Activated naive CD8-positive, alpha-beta T cell (primary cell): ENCODE measurements at regions not wholly inside any gene's neighbourhood (a gene's known extent, or its start where the extent isn't known, plus 50 kb on each side); places are given as distances from the start of the nearest gene placed in this dataset.
A peak's percentile ranks its signal among the peaks of the same experiment; 100 is the strongest.

Experiments
- H3K27ac Mint-ChIP-seq: one replicate; pipeline ENCODE4 v1.8.0; 2021; ENCODE audit warnings: mixed read lengths
- H3K27me3 Mint-ChIP-seq: one replicate; pipeline ENCODE4 v1.8.0; 2021; ENCODE audit warnings: mixed read lengths
- H3K36me3 Mint-ChIP-seq: one replicate; pipeline ENCODE4 v1.8.0; 2021; ENCODE audit warnings: mixed read lengths
- H3K4me1 Mint-ChIP-seq: one replicate; pipeline ENCODE4 v1.8.0; 2021; ENCODE audit warnings: low read depth, mixed read lengths
- H3K4me3 Mint-ChIP-seq: one replicate; pipeline ENCODE4 v1.8.0; 2021; ENCODE audit warnings: mild to moderate bottlenecking, mixed read lengths
- H3K9me3 Mint-ChIP-seq: one replicate; pipeline ENCODE4 v1.8.0; 2021; ENCODE audit warnings: low read depth, mixed read lengths

DNA sequence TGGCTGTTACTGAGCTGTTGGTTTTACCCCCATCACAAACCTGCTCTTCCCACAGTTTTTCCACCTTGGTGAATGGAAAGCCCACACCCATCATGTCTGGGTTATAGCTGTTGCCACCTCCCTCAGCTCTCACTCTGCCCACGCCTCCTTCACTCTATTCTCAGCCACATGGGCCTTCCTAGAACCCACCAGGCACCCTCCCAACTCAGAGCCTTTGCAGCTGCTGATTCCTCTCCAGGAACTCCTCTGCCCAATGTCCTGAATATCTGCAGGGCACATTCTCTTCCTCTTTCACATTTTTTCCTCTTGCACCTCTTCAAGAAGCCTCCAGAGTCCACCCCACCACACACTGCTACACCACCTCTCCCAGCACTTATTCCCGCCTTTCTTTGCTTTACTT, 177.4 kb downstream of the TBXT start:
- H3K36me3 Mint-ChIP-seq, result no peaks in the 10 kb centered on the region
- no peak overlapping the region for H3K27ac Mint-ChIP-seq
- H3K27me3 Mint-ChIP-seq, result peaks cover 30% of the 10 kb centered on the region
- H3K4me1 Mint-ChIP-seq, result peaks cover 13% of the 10 kb centered on the region
- no peaks in the 10 kb centered on the region for H3K9me3 Mint-ChIP-seq
- no peak overlapping the region for H3K4me3 Mint-ChIP-seq

DNA sequence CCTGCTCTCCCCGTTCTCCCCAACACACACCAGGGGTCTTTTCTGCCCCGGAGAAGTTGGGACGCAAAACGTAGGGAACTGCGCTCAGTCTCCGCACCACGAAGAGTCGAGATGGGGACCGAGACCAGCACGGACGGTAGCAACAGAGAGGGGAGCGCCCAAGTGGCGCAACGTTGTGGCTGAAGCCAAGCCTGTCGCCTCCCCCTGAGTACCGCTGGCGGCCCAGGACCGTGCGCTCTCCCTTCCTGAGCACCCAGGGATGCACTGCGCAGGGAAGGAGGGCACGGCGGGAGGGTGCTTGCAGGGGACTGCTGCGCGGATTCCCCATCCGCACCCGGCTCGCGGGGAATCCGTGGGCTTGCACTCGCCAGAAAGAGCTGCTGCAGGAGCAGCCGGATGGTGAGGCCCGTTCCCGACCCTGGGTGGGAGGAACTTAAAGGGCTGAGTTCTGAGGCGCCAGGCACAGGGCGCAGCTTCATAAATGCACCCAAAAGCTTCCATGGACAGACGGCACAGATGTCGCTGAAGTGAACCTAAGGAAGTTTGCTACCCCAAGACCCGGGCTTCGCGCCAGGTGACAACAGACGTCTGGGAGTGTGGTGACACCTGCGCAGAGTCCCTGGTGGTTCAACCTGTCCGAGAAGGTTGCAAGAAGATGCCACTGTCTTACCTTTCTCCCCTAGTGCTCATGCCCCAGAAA, 178.7 kb downstream of the TBXT start:
- no peaks in the 10 kb centered on the region for H3K9me3 Mint-ChIP-seq
- no peak overlapping the region for H3K4me3 Mint-ChIP-seq
- no peak overlapping the region for H3K27ac Mint-ChIP-seq
- peaks cover 30% of the 10 kb centered on the region for H3K27me3 Mint-ChIP-seq
- H3K36me3 Mint-ChIP-seq, result no peaks in the 10 kb centered on the region
- H3K4me1 Mint-ChIP-seq, result peaks cover 13% of the 10 kb centered on the region

DNA sequence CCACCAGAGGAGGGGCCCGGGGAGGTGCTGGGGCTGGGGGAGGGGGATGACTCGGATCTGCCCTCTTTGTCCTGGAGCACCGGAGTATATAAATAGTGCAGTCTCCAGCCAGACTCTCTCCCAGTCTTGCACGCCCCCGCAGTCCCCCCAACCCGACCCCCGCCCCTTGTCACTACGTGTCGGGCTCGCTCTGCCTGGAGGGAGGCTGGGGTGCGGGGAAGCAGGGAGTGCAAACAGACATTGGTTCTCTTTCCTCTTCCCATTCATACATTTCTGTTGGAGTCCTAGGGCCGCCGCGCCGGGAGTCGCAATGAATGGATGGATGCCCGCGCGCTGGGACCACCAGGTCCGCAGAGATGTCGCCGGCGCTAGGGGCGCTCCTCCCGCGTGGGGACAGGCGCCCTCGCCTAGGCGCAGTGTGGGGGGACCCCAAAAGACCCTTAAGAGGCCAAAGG, 179.3 kb downstream of the TBXT start:
- H3K4me1 Mint-ChIP-seq, result peaks cover 13% of the 10 kb centered on the region

DNA sequence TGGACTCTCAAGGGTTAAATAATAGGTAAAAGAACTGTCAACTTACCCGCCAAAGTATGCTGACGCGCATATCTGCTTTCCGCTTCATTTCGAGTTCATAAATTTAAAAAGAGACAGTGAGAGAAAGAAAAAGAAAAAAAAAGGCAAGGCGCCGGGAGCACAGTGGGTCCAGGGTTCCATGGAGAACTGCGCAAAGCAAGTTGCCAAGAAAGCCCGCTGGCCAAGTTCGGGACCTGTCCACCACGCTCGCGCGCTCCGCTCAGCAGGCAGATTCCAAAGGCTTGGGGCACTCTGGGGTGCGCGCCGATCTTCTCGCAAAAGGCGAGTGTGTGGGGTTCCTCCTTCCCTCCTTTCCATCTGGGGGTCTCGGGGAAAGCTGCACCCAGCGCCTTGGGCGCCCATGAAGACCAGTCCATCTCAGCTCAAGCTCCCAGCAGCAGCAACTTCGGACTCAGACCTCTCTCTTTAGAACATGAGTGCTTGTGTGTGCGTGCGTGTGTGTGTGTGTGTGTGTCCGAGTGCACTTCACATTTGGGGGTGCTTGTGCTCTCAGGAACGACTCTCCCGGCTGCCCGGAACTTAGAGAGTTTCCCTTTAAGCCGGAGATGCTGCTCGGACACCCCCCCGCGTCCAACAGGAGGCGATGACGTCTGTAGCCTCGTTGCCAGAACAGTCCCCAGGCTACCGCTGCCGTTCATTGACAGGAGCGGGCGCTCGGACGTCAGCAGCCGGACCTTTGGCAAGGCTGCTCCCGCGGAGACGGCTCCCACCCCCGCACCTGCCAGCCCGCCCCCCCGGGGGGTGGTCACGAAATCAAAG, 180.0 kb downstream of the TBXT start:
- Mint-ChIP-seq H3K36me3 (no peaks in the 10 kb centered on the region), H3K27ac (no peak overlapping the region), H3K27me3 (peaks cover 31% of the 10 kb centered on the region), H3K4me3 (peak overlapping the region; percentile 24), H3K4me1 (peaks cover 13% of the 10 kb centered on the region), H3K9me3 (no peaks in the 10 kb centered on the region)

More for the DNA sequence above, 179.3 kb downstream of the TBXT start:
- no peak overlapping the region for H3K4me3 Mint-ChIP-seq
- H3K9me3 Mint-ChIP-seq, result no peaks in the 10 kb centered on the region
- H3K27ac Mint-ChIP-seq, result no peak overlapping the region
- no peaks in the 10 kb centered on the region for H3K36me3 Mint-ChIP-seq
- H3K27me3 Mint-ChIP-seq, result peaks cover 30% of the 10 kb centered on the region

DNA sequence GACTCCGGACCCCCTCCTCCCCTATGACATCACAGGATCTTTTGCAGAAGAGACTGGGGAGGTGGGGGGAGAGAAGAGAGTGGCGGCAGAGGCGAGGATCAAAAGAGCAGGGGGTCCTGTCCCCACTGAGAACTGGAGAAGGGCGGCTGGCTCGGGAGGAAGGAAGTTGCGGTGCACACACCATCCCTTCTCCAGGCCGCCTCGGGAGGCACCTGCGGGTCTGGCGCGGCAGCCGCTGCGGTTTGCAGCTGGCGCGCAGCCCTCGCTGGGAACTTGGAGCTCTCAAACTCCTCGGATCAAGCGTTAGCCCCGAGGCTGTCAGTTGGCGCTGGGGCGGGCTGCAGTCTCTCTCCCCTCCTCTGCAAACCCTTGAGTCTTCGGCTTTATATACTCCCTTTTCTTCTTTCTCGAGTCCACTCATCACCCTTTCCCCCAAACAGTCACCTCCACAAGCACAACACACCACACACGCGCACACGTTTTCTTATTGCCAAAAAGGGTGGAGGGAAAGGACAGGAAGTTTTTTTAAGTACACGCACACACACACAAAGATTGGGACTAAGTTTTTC, 180.7 kb downstream of the TBXT start:
- H3K9me3 Mint-ChIP-seq, result no peaks in the 10 kb centered on the region
- H3K36me3 Mint-ChIP-seq, result no peaks in the 10 kb centered on the region
- peaks cover 13% of the 10 kb centered on the region for H3K4me1 Mint-ChIP-seq
- peak overlapping the region; percentile 24 for H3K4me3 Mint-ChIP-seq
- H3K27me3 Mint-ChIP-seq, result peaks cover 32% of the 10 kb centered on the region
- no peak overlapping the region for H3K27ac Mint-ChIP-seq

DNA sequence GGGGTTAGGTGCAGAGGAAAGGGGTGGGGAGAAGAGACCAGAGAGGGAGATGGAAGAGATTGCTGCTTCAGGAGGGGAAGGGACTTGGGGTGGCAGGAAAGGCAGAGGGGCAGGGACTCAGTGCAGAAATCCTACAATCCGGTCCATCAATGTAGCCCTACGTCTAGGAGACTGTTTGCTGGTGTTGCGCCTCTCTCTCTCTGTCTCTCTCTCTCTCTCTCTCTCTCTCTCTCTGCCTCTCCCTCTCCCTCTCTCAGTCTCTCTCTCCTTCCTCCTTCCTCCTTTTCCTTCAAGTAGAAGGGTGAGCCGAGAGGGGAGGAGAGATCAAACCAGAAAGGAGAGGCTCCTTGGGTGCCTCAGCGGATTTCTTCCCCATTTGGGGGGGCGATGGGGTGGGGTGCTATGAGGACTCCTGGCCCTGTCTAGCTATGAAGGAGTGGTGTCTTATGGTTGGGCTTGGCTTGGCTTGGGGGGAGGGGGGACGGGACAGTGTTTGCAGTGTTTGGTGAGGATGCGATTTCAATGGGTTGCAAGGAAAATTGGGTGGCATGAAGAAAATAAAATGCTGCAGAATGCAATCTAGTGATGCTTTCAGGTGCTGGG, 181.2 kb downstream of the TBXT start:
- Mint-ChIP-seq H3K27me3 (peaks cover 32% of the 10 kb centered on the region), H3K27ac (no peak overlapping the region), H3K9me3 (no peaks in the 10 kb centered on the region), H3K4me1 (peaks cover 13% of the 10 kb centered on the region), H3K36me3 (no peaks in the 10 kb centered on the region), H3K4me3 (no peak overlapping the region)

DNA sequence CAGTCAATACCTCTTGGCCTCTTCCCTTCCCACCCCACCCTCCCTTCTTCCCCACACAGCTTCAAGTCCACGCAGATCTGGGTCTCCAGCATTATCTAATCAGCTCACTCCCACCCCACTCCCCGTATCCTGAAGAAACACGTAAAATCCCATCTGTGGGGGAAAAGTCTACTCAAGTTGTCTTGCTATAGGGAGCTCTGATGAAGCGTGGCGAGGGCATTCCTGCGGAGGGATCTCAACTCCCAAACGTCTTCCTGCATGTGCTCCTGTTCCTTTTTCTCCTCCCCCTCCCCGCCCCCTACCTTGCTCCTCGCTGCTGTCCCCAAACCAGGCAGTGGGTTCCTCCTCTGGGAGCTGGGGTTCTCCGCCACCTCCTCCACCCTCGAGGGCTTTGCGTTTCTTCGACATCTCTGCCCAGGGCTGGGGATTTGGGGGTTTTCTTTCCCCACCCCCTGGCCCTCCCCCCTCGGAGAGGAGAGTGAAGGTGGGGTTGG, 181.8 kb downstream of the TBXT start:
- peaks cover 29% of the 10 kb centered on the region for H3K27me3 Mint-ChIP-seq

DNA sequence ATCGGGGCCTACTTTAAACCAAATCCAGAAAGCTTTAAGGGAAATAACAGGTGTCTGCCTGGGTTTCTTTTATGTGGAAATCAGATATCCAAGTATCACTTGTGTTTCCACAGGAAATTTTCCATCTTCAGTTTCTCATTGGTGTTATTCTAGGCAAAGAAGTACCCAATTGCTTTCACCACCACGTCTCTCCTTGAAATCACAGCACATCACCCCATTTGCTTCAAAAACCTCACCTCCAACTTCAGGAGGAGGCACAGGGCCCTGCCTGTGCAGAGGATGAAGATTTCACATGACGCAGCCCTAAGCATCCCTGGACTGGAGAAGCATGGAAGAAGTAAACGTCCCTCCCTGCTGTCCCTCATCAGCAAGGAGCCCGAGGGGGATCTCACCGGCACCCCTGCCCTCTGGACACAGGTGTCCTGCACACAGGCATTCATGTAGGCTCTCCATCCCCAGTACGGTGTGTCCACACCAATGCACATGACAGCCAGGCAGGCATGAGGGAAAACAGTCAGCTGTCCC, 182.3 kb downstream of the TBXT start:
- H3K9me3 Mint-ChIP-seq, result no peaks in the 10 kb centered on the region
- H3K4me1 Mint-ChIP-seq, result peaks cover 13% of the 10 kb centered on the region
- H3K27me3 Mint-ChIP-seq, result peaks cover 24% of the 10 kb centered on the region
- no peaks in the 10 kb centered on the region for H3K36me3 Mint-ChIP-seq
- H3K27ac Mint-ChIP-seq, result no peak overlapping the region
- no peak overlapping the region for H3K4me3 Mint-ChIP-seq

More for the DNA sequence above, 181.8 kb downstream of the TBXT start:
- H3K4me3 Mint-ChIP-seq, result no peak overlapping the region
- H3K27ac Mint-ChIP-seq, result no peak overlapping the region
- no peaks in the 10 kb centered on the region for H3K36me3 Mint-ChIP-seq
- H3K9me3 Mint-ChIP-seq, result no peaks in the 10 kb centered on the region
- peaks cover 13% of the 10 kb centered on the region for H3K4me1 Mint-ChIP-seq

DNA sequence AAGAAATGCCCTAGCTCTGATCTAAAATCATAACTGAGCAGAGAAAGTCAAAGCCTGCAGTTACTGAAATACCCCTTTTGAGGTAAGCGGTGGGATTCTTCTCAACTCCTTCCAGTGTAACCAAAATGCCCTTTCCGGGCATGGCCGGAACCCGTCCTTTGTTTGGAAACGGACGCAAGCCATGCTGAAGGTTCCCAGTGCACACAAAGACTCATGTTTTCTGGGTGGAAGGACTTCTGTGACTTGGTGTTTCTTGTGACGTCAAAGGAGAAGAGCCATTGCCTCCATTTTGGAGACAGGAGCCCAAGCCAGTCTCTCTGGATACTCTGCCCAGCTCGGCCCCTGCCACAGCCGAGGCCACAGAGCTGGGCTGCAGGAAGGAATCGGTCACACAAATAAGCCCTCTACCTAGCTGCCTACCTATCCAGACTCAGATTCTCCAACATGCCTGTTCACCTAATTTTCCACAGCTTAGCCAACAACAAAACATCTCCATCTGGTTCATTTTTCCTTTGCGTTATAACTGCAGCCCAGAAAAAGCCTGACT, 182.8 kb downstream of the TBXT start:
- H3K9me3 Mint-ChIP-seq, result no peaks in the 10 kb centered on the region
- H3K27me3 Mint-ChIP-seq, result peaks cover 20% of the 10 kb centered on the region
- H3K4me1 Mint-ChIP-seq, result peaks cover 13% of the 10 kb centered on the region
- H3K4me3 Mint-ChIP-seq, result no peak overlapping the region
- no peaks in the 10 kb centered on the region for H3K36me3 Mint-ChIP-seq
- H3K27ac Mint-ChIP-seq, result no peak overlapping the region

DNA sequence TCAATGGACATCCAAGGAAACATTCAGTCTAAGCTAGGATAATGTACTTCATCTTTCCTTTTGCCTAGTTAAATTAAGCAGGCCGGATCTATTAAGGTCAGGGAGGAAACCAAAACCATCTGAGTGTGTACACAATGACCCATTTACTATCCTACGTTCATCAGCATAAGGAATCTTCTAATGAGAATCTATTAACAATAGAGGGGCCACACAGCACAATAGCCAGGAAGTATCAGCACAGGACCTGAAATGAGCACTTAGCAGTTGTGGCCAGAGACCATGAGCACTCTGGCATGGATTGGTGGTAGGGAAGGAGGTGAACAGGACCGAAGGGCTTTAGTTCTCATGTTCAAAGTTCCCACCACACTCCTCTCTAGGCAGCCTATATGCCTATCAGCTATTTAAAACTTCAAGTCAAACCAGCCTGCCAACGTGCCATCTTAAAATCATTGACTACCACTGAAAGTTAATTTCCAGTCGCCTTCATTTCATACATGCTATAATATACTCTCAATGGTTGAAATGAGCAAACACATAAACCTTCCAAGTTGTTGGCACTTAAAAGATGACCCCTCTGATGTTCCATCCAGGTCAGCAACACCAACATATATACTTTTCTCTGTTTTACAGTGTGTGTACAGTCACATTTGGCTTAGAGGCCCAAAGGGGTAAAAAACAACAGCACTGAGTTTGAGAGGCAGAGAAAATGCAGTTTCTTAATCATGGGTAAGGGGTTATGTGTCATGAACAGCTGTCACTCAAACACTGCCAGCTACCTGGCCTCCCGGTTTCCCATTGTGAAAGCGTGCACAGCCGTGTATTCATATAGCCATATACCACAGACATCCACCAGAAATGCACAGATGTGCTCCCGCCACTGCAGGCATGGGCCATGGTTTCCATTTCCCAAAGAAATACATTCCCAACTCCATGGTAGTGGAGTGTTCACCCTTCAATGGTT, 184.3 kb downstream of the TBXT start:
- no peaks in the 10 kb centered on the region for H3K9me3 Mint-ChIP-seq
- no peak overlapping the region for H3K4me3 Mint-ChIP-seq
- H3K36me3 Mint-ChIP-seq, result no peaks in the 10 kb centered on the region
- peaks cover 13% of the 10 kb centered on the region for H3K4me1 Mint-ChIP-seq
- H3K27ac Mint-ChIP-seq, result no peak overlapping the region
- peaks cover 13% of the 10 kb centered on the region for H3K27me3 Mint-ChIP-seq

DNA sequence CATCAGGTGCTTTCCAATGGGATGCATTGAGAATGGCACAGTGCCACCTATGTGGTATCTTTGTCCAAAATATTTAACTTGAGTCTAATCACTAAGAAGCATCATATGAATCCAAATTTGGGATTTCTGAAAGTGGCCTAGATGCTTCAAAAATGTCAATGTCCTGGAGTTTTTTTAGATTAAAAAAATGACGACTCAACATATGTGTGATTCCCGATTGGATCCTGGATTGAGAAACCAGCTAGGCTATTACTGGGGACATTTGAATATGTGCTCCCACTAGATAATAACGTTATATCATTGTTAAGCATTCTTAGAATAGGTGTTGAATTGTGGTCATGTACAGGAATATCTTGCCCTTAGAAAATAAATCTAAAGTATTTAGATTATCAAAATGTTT, 189.2 kb downstream of the TBXT start:
- Mint-ChIP-seq H3K27me3 (peaks cover 1% of the 10 kb centered on the region), H3K4me1 (no peaks in the 10 kb centered on the region), H3K4me3 (no peak overlapping the region), H3K9me3 (no peaks in the 10 kb centered on the region), H3K27ac (no peak overlapping the region), H3K36me3 (no peaks in the 10 kb centered on the region)

DNA sequence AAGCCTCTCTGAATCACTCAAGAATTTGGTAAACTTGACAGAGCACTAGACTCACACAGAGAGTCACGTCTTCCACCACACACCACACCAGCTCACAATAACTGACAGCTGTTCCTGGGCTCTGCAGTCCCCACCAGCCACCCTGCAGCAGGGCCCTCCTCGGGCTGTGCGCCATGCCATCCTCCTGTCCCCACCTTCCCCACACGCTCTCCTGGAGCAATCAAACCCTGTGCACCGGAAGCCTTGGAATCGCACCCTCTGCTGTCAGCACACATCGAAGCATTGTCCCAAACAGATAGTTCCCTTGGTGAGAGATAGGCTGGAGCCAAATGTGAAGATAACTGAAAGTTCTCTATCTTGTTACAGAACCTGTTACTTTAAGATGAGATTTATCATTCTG, 191.0 kb downstream of the TBXT start:
- Mint-ChIP-seq H3K4me1 (no peaks in the 10 kb centered on the region), H3K27ac (no peak overlapping the region), H3K9me3 (no peaks in the 10 kb centered on the region), H3K27me3 (no peaks in the 10 kb centered on the region), H3K4me3 (no peak overlapping the region), H3K36me3 (no peaks in the 10 kb centered on the region)

DNA sequence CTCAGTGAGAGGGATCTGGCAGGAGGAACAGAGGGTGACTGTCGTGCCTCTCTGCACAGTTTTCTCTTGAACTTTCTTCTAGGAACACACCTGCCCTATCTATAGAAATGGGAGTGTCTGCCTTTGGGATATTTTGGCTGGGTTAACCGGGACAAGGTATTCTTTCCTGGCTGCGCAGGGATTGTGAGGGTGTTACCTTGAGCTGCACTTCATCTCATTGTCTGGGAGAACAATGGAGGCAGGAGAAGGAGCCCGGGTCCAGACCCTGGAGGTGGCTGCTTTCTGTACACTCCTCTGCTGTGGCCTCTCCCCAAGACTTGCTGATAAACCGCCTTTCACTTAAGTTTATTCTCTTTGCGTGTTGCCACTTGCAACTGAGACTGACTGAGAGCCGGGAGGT, 192.8 kb downstream of the TBXT start:
- Mint-ChIP-seq H3K4me3 (no peak overlapping the region), H3K36me3 (no peaks in the 10 kb centered on the region), H3K27ac (no peak overlapping the region), H3K27me3 (peaks cover 1% of the 10 kb centered on the region), H3K9me3 (no peaks in the 10 kb centered on the region), H3K4me1 (no peaks in the 10 kb centered on the region)

DNA sequence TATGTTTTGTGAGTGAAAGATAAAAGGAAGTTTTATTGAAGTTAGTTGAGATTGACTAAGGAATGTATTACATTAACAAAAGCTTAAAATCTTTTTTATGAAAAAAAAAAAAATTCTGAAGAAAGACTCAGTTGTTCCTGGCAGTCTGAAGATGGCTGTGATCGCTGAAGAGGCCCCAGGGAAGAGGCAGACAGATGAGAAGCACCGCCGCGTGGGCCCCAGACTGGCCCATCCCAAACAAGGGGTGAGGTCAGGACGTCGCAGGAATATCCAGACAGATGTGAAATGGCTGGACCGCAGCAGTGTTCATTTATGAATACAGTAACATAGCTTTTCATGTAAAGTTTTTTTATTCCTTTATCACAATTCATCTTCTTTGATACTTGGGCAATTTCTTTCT, 194.2 kb downstream of the TBXT start:
- Mint-ChIP-seq H3K9me3 (no peaks in the 10 kb centered on the region), H3K27ac (no peak overlapping the region), H3K27me3 (peaks cover 3% of the 10 kb centered on the region), H3K36me3 (no peaks in the 10 kb centered on the region), H3K4me1 (no peaks in the 10 kb centered on the region), H3K4me3 (no peak overlapping the region)
